ENCODE measurements at regions not wholly inside any gene's neighbourhood (a gene's known extent, or its start where the extent isn't known, plus 50 kb on each side); places are given as distances from the start of the nearest gene placed in this dataset.

- TF ChIP-seq REST (IDR thresholded peaks at IDR 0.05; ENCODE audit: low read depth, low read length) (no peak), SIN3A (IDR thresholded peaks at IDR 0.05; ENCODE audit: borderline replicate concordance, low read depth, low read length) (no peak), RFX5 (IDR thresholded peaks at IDR 0.05; ENCODE audit: low read length) (no peak)
These were observed 64.3 kb downstream of the FASLG start (continued) for GRCh38 chr1:172723251-172723650.

- Histone ChIP-seq H3F3A (replicated peaks; ENCODE audit: insufficient read depth) (peaks cover 4% of the 10 kb centered on the region), H3K79me2 (ENCODE audit: insufficient read depth) (no peaks in the 10 kb centered on the region), H3K4me2 (no peak overlapping the region), H3K9me2 (no peaks in the 10 kb centered on the region), H3K9me3 (no peaks in the 10 kb centered on the region; the same call in 1 of the 2 replicates), H2AFZ (ENCODE audit: low read depth) (no peak overlapping the region), H3K36me3 (replicated peaks in 1 of 2; ENCODE audit: control insufficient read depth in 1 of 2, insufficient read depth in 2 of 2, low read length in 1 of 2) (no peaks in the 10 kb centered on the region), H4K20me1 (ENCODE audit: insufficient read depth) (no peaks in the 10 kb centered on the region), H3K27me3 (ENCODE audit: insufficient read depth) (no peaks in the 10 kb centered on the region), H3K4me3 (ENCODE audit: low read depth in 2 of 2, low read length in 1 of 2) (no peak overlapping the region), H3K9ac (no peak overlapping the region), H3K27ac (ENCODE audit: low read depth in 2 of 2, low read length in 1 of 2) (no peak overlapping the region), H3K4me1 (ENCODE audit: control insufficient read depth in 1 of 2, insufficient read depth in 2 of 2, low read depth in 1 of 2, low read length in 1 of 2) (peaks cover 6 to 7% of the 10 kb centered on the region in 2 experiments; a peak in 3 of 4 replicates)
- ChIA-PET POLR2A (interaction anchor here (0.5 kb wide), 1 partner anchor 1132 kb away, joined by 3 read pairs; no protein-coding TSS in a partner anchor), CTCF (interaction anchor here (5.4 kb wide), 1 partner anchor 18 kb away, joined by 31 read pairs; no protein-coding TSS in a partner anchor)
- DNase-seq, result no peak
- TF ChIP-seq RFX5 (IDR thresholded peaks at IDR 0.05; ENCODE audit: low read length), result no peak
- TF ChIP-seq SMC3 (IDR thresholded peaks at IDR 0.05; ENCODE audit: low read depth, low read length), result no peak
- no peak for TF ChIP-seq JUND (IDR thresholded peaks at IDR 0.05)
- no peak for TF ChIP-seq EP300 (IDR thresholded peaks at IDR 0.05; ENCODE audit: borderline replicate concordance in 1 of 2, low read depth in 1 of 2, low read length in 1 of 2)
- TF ChIP-seq SIN3A (IDR thresholded peaks at IDR 0.05; ENCODE audit: borderline replicate concordance, low read depth, low read length), result no peak
- TF ChIP-seq TEAD4 (IDR thresholded peaks at IDR 0.05; ENCODE audit: borderline replicate concordance, insufficient read depth), result no peak
- TF ChIP-seq GABPA (IDR thresholded peaks at IDR 0.05; ENCODE audit: low read depth), result no peak
These were observed 65.3 kb downstream of the FASLG start for GRCh38 chr1:172724232-172724631.

DNA sequence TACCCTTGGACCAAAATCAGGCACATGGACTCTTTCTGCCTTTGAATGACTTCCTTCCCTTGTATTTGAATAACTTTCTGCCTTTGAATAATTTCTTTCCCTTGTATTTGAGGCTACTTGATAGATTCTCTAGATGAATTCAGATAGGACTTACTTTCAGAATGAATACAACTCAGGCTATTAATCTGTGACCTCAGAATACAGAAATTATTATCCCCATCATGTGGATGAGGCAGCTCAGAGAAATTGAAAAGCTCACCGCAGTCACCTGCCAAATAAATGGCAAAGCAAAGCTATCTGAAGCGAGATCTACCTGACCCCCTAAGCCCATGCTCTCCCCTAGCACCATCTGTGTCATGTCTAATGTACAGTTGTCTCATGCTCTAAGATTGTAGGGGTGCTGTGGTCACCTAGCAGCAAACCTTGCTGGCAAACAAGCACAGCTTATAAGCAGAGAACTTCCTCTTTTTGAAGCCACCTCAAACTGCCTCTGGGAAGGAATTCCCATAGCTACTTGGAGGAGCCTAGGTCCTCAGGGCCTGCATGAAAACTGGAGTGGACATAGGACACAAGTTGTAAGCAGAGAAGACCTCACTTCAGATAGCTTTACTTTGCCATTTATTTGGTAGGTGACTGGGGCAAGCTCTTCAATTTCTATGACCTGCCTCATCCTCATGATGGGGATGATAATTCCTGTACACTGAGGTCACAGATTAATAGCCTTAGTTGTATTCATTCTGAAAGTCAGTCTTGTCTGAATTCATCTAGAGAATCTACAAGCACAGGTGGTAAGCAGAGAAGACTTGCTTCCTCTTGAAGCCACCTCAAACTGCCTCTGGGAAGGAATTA, 66.1 kb downstream of the FASLG start:
- 28% methylated on average over 2 of the region's 2 CpGs for WGBS (ENCODE audit: low lambda C conversion rate)
- H4K20me1 ChIP-seq (ENCODE audit: insufficient read depth), result no peaks in the 10 kb centered on the region
- H3K79me2 ChIP-seq (ENCODE audit: insufficient read depth), result no peaks in the 10 kb centered on the region
- no peak overlapping the region for H3K27ac ChIP-seq (ENCODE audit: low read depth in 2 of 2, low read length in 1 of 2)
- H3K4me2 ChIP-seq, result no peak overlapping the region
- DNase-seq, result no peak
- no peak for TF ChIP-seq FOSL2 (IDR thresholded peaks at IDR 0.05; ENCODE audit: borderline replicate concordance, low read depth)
- TF ChIP-seq, protein P1, sequence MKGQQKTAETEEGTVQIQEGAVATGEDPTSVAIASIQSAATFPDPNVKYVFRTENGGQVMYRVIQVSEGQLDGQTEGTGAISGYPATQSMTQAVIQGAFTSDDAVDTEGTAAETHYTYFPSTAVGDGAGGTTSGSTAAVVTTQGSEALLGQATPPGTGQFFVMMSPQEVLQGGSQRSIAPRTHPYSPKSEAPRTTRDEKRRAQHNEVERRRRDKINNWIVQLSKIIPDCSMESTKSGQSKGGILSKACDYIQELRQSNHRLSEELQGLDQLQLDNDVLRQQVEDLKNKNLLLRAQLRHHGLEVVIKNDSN (IDR thresholded peaks at IDR 0.05; ENCODE audit: borderline replicate concordance, low read depth), result no peak
- TF ChIP-seq EP300 (IDR thresholded peaks at IDR 0.05; ENCODE audit: borderline replicate concordance in 1 of 2, low read depth in 1 of 2, low read length in 1 of 2), result no peak
- TF ChIP-seq FOXM1 (IDR thresholded peaks at IDR 0.05; ENCODE audit: low read depth), result no peak
- no peak for TF ChIP-seq RCOR1 (IDR thresholded peaks at IDR 0.05; ENCODE audit: low read length)
- TF ChIP-seq CHD2 (IDR thresholded peaks at IDR 0.05; ENCODE audit: low read length, partially characterized antibody), result no peak
- no peak for TF ChIP-seq RFX5 (IDR thresholded peaks at IDR 0.05; ENCODE audit: low read length)
- no peak for TF ChIP-seq CTCF (IDR thresholded peaks at IDR 0.05)
- TF ChIP-seq RXRA (IDR thresholded peaks at IDR 0.05; ENCODE audit: borderline replicate concordance, low read depth), result no peak
- TF ChIP-seq TEAD4 (IDR thresholded peaks at IDR 0.05; ENCODE audit: borderline replicate concordance, insufficient read depth), result no peak
- TF ChIP-seq NFIC (IDR thresholded peaks at IDR 0.05; ENCODE audit: borderline replicate concordance), result no peak
- CTCF ChIA-PET, result interaction anchor here (1.1 to 5.4 kb wide), 3 partner anchors 17 to 275 kb away, joined by 3 to 31 read pairs (median 16); no protein-coding TSS in a partner anchor
- H3K36me3 ChIP-seq (replicated peaks in 1 of 2; ENCODE audit: control insufficient read depth in 1 of 2, insufficient read depth in 2 of 2, low read length in 1 of 2), result no peaks in the 10 kb centered on the region
- no peak overlapping the region for H3K9ac ChIP-seq
- no peaks in the 10 kb centered on the region for H3K9me2 ChIP-seq
- no peaks in the 10 kb centered on the region for H3F3A ChIP-seq (replicated peaks; ENCODE audit: insufficient read depth)
- H3K27me3 ChIP-seq (ENCODE audit: insufficient read depth), result no peaks in the 10 kb centered on the region
- no peaks in the 10 kb centered on the region; the same call in 1 of the 2 replicates for H3K9me3 ChIP-seq
- POLR2A ChIA-PET, result interaction anchor here (0.5 kb wide), 1 partner anchor 1131 kb away, joined by 3 read pairs; no protein-coding TSS in a partner anchor
- no peak overlapping the region; the same call in 1 of the 2 replicates for H2AFZ ChIP-seq (ENCODE audit: low read depth)
- H3K4me1 ChIP-seq (ENCODE audit: control insufficient read depth in 1 of 2, insufficient read depth in 2 of 2, low read depth in 1 of 2, low read length in 1 of 2), result peaks cover 3 to 6% of the 10 kb centered on the region in 2 experiments; a peak in 2 of 4 replicates
- no peak overlapping the region for H3K4me3 ChIP-seq (ENCODE audit: low read depth in 2 of 2, low read length in 1 of 2)

Data from SK-N-SH (cell line).